ENCODE measurements at regions not wholly inside any gene's neighbourhood (a gene's known extent, or its start where the extent isn't known, plus 50 kb on each side); places are given as distances from the start of the nearest gene placed in this dataset.

DNA sequence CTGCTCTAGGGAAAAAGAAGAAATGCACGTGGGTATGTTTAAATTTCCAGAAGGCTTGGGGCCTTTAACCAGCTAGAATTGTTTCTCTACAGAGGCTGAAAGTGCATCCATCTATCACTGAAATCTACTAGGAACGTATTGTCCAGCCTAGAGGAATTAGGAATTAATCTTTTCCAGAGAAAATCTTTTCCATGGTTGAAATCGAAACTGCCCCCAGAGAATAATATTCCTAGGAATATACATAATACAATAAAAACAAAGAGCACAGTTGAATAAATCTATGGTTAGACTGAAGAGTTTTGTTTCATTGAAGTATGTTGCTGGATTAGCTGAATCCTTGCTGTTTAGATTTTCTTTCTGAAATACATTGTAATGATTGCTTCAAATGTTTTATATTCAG is 378.5 kb downstream of the PLK2 start:
- no peak for TF ChIP-seq POLR2A (IDR thresholded peaks at IDR 0.05)
- TF ChIP-seq, protein P1, sequence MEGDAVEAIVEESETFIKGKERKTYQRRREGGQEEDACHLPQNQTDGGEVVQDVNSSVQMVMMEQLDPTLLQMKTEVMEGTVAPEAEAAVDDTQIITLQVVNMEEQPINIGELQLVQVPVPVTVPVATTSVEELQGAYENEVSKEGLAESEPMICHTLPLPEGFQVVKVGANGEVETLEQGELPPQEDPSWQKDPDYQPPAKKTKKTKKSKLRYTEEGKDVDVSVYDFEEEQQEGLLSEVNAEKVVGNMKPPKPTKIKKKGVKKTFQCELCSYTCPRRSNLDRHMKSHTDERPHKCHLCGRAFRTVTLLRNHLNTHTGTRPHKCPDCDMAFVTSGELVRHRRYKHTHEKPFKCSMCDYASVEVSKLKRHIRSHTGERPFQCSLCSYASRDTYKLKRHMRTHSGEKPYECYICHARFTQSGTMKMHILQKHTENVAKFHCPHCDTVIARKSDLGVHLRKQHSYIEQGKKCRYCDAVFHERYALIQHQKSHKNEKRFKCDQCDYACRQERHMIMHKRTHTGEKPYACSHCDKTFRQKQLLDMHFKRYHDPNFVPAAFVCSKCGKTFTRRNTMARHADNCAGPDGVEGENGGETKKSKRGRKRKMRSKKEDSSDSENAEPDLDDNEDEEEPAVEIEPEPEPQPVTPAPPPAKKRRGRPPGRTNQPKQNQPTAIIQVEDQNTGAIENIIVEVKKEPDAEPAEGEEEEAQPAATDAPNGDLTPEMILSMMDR (IDR thresholded peaks at IDR 0.05) = no peak
